Colonic mucosa (tissue), 4 donors: ENCODE measurements at regions not wholly inside any gene's neighbourhood (a gene's known extent, or its start where the extent isn't known, plus 50 kb on each side); places are given as distances from the start of the nearest gene placed in this dataset.

ENCODE experiments used
- DNase-seq: peaks from one replicate; pipeline ENCODE4 v3.0.0-alpha.2; 2020
- H3K27ac ChIP-seq: fragments of 200-600 bp; one replicate; pipeline ENCODE4 v1.8.0; 2021
- H3K27me3 ChIP-seq: fragments of 200-600 bp; one replicate; pipeline ENCODE4 v1.8.0; 2021
- H3K36me3 ChIP-seq: fragments of 200-600 bp; one replicate; pipeline ENCODE4 v1.8.0; 2021
- H3K4me1 ChIP-seq: fragments of 200-600 bp; one replicate; pipeline ENCODE4 v1.8.0; 2021; ENCODE audit warnings: mild to moderate bottlenecking
- H3K4me3 ChIP-seq: fragments of 200-600 bp; one replicate; pipeline ENCODE4 v1.8.0; 2021
- H3K9ac ChIP-seq, 2 donors: one replicate each; pipeline ENCODE4 v1.7.0; 2013; ENCODE audit warnings: control low read depth in 2 of 2, low read depth in 2 of 2, low read length in 2 of 2
- H3K9me3 ChIP-seq: fragments of 200-600 bp; one replicate; pipeline ENCODE4 v1.8.0; 2021
- intact Hi-C: fragments of 100-400 bp; cut with DNase I; formaldehyde crosslinking; loops from one replicate; pipeline ENCODE4 v1.14.1; 2022
- TF ChIP-seq, protein P1 (sequence below): fragments of 200-600 bp; IDR thresholded peaks from one replicate; pipeline ENCODE4 v1.8.0; 2022; ENCODE audit warnings: antibody characterized with exemption, mild to moderate bottlenecking
- donor health status: healthy.
- donor health status: DM: no; HTN: no; CAD: no.
- donor health status: DM: no; HTN: no; CAD: no.

DNA sequence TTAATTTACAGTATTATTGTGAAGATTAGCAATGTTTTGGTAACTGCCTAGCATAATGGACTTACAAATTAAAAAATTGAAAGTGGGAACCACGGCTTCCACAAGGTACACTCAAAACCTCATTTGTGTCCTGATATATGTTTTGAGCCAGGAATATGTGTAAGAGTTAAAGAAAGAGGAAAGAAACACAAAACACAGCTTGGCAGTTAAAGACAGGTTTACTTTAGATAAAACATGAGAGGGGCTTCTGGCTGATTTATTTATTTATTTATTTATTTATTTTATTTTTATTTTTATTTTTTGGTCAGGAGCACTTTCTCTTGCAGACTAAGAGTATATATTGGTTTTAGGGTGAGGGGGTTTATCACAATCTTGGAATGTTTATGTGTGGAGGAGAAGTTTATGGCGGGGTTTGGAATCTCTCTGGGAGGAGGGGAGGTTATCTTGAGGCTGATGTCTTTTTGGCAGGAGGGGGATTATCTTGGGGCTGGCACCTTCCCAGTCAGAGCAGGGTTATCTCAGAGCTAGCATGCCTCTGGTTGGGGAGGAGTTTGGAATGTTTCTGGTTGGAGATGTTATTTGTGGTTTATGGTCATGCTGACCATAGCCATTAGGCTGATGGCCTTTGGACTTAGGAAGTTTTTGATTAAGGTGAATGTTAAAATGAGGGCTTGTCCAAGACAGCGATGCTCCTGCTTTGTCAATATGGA lies 436.7 kb downstream of the DAD1 start:
- H3K9me3 ChIP-seq, result no peaks in the 10 kb centered on the region
- H3K27me3 ChIP-seq, result no peaks in the 10 kb centered on the region
- TF ChIP-seq, protein P1, sequence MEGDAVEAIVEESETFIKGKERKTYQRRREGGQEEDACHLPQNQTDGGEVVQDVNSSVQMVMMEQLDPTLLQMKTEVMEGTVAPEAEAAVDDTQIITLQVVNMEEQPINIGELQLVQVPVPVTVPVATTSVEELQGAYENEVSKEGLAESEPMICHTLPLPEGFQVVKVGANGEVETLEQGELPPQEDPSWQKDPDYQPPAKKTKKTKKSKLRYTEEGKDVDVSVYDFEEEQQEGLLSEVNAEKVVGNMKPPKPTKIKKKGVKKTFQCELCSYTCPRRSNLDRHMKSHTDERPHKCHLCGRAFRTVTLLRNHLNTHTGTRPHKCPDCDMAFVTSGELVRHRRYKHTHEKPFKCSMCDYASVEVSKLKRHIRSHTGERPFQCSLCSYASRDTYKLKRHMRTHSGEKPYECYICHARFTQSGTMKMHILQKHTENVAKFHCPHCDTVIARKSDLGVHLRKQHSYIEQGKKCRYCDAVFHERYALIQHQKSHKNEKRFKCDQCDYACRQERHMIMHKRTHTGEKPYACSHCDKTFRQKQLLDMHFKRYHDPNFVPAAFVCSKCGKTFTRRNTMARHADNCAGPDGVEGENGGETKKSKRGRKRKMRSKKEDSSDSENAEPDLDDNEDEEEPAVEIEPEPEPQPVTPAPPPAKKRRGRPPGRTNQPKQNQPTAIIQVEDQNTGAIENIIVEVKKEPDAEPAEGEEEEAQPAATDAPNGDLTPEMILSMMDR, result no peak
- H3K27ac ChIP-seq, result peak overlapping the region; percentile 12
- DNase-seq, result no peak
- no peaks in the 10 kb centered on the region for H3K36me3 ChIP-seq
- intact Hi-C loops, result no loop called here
- no peak overlapping the region for H3K9ac ChIP-seq
- no peaks in the 10 kb centered on the region for H3K4me1 ChIP-seq
- no peak overlapping the region for H3K4me3 ChIP-seq

DNA sequence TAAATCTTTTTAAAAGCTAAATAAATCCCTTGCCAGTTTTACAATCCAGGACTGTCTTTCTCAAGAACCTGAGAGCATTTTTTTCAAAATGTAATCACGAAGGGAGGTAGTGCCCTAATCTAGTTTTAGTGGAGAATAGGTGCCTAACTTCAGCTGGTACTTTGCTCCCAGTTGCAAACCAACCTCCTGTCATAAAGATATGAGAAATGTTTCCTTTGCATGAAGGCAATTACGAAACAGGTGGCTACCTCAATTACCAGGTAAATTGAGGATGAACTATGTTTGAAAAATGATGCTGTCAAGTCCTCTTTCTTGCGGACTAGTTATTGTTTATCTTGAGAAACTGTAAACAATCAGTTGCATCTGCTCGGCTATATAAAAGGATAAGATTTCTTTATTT lies 437.9 kb downstream of the DAD1 start:
- intact Hi-C loops, result no loop called here
- no peak for DNase-seq
- Histone ChIP-seq H3K4me3 (no peak overlapping the region), H3K9me3 (no peaks in the 10 kb centered on the region), H3K27ac (peak overlapping the region; percentile 31), H3K27me3 (no peaks in the 10 kb centered on the region), H3K9ac (no peak overlapping the region), H3K4me1 (no peaks in the 10 kb centered on the region), H3K36me3 (no peaks in the 10 kb centered on the region)
- TF ChIP-seq, protein P1, result no peak

DNA sequence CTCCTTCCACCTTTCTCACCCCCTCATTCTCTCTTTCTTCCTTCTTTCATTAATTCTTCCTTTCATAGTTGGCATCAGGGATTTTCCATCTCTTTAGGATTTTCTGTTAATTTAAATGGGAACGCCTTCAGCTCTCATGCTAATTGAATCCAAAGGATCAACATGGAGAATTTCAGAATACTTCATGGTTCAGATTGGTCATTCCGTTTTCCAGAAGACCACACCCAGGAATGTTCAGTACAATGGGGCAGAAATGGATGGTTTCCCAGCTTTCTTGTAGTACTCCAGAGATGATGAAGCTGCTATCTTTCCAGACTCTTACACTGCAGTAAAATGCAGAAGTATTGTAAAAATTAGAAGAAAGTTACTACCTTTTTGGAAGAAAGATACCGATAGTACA lies 440.0 kb downstream of the DAD1 start:
- no peak for DNase-seq
- Histone ChIP-seq H3K27ac (no peak overlapping the region), H3K4me3 (no peak overlapping the region), H3K36me3 (no peaks in the 10 kb centered on the region), H3K4me1 (no peaks in the 10 kb centered on the region), H3K9me3 (no peaks in the 10 kb centered on the region), H3K9ac (no peak overlapping the region), H3K27me3 (no peaks in the 10 kb centered on the region)
- intact Hi-C loops, result no loop called here
- TF ChIP-seq, protein P1, result no peak

DNA sequence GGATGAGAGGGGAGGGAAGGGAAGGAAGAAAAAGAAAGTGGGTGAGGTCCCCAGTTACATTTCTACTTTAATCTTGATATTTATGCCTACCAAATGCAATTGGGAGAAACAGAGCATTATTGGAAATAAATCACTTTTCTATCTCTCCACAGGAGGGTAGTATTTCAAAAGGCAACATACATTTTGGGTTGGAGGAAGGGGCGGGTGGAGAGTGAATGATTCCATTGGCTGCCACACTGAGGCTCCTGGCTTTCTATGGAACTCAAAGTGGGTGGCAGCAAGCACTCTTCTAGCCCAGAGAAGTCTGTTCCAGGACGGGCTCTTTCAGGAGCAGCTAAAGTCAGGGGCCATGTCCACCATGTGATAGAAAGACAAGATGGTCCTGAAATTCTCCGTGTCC lies 441.3 kb downstream of the DAD1 start:
- H3K27me3 ChIP-seq, result no peaks in the 10 kb centered on the region
- H3K36me3 ChIP-seq, result no peaks in the 10 kb centered on the region
- no peak overlapping the region for H3K4me3 ChIP-seq
- no peaks in the 10 kb centered on the region for H3K9me3 ChIP-seq
- H3K9ac ChIP-seq, result no peak overlapping the region
- intact Hi-C loops, result no loop called here
- no peak overlapping the region for H3K27ac ChIP-seq
- no peak for DNase-seq
- TF ChIP-seq, protein P1, result no peak
- H3K4me1 ChIP-seq, result no peaks in the 10 kb centered on the region

DNA sequence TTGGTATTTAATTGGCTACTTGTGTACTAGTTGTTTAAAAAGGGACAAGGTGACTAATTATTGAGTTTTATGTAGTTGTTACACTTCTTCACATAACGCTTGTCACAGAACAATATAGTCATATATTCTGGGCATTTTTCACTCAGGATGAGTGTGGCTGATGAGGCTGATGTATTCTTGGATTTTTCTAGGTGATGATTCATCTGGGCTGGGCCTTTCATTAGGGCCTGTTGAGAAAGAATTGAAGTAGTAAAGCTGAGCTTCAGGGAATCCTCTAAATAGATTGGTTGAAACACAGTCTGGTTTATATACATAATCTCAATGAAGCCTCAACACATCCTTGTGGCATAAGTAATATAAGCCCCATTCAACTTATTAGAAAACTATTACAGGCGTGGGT lies 445.7 kb downstream of the DAD1 start:
- Histone ChIP-seq H3K4me1 (no peaks in the 10 kb centered on the region), H3K27me3 (no peaks in the 10 kb centered on the region), H3K36me3 (no peaks in the 10 kb centered on the region), H3K27ac (no peak overlapping the region), H3K9me3 (no peaks in the 10 kb centered on the region), H3K9ac (no peak overlapping the region), H3K4me3 (no peak overlapping the region)
- TF ChIP-seq, protein P1, result no peak
- intact Hi-C loops, result no loop called here
- no peak for DNase-seq
